ENCODE measurements at regions not wholly inside any gene's neighbourhood (a gene's known extent, or its start where the extent isn't known, plus 50 kb on each side); places are given as distances from the start of the nearest gene placed in this dataset.

DNA sequence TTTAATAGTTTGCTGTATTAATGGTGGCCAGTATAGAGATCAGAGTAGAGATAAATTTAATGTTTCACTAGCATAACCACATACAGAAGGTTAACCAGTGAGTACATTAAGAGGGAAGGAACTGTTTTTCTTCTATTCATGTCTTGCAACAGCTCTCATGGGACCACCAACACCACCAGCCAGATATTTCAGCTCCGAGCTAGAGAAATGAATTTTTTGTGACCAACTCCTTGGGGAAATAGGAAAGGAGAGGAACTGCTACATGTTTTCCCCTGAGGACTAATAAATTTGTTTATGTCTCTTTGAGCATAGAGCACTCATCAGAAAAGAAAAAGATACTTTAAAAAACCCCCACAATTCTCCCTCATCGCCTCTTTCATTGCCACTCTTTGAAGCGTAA lies 247.5 kb downstream of the MBNL1 start:
- DNase-seq (ENCODE audit: low read depth in 2 of 2) = no peak

DNA sequence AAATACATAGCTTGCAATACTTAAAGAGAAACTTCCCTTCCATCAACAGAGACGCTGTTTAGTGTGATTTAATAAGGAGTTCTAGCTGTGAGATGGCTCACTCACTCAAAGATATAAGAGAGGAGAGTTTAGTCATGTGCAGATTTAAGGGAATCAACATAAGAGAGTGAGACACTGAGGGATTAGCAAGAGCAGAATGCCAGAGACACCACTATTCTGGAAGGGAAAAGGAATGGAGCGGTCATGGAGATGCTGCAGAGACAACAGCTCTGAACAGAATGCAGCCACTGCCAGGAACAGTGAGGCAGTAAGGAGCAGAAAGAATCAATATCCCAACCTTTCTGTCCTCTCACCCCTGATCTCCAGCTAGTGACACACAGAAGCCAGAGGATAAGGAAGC lies 248.8 kb downstream of the MBNL1 start:
- DNase-seq (ENCODE audit: low read depth in 2 of 2) = no peak

DNA sequence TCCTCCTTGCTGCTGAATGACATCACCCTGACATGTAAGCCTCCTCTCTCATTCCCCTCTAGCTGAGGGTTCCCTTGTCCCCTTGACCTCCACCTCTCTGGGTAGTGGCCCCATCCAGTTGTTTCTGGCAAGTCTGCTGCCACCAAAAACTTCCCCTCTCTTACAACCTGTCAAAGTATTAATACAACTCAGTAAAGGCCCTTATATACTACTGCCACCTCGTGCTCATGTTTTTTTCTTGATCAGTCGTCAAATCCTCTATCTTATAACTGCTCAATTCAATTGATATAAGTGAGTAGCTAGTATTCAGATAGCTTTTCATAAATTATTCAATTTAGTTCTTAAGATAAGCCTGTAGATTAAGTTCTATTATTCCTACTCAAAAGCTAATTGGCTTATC lies 249.6 kb downstream of the MBNL1 start:
- DNase-seq (ENCODE audit: low read depth in 2 of 2) = no peak

DNA sequence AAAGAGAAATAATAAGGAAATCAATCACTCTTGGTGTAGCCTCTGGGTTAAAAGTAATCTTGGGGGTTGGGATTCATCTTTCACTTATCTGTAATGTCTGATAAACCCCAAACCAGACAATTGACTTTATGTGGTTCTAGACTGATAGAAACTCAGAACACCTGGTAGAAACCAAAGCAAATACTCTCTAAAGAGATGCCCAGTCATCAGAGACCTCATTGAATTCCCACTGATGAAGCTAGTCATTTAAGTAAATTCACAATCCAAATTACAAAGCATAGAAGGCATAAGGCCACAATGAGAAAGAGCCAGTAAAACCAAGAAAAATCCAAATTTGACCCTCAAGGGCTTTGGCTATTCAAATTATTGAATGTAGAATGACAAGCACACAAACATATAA lies 250.6 kb downstream of the MBNL1 start:
- DNase-seq (ENCODE audit: low read depth in 2 of 2) = no peak

DNA sequence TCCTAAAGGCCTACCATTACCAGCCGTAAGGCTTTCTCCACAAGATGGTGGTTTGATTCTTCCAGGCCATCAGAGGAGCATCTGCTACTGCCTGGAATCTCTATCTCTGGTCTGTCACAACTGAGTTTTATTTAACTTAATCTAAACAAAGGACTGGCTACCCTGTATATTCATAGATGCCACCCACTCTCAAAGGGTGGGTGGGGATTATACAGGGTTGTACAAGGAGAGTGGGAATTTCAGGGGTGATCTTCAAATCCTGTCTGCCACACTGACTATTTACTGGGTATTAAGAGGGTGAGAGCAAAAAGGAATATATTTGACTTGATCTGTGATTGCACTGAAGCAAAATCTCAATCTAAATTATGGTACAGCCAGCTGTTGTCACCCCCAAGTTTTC lies 253.3 kb downstream of the MBNL1 start:
- no peak for DNase-seq (ENCODE audit: low read depth in 2 of 2)

DNA sequence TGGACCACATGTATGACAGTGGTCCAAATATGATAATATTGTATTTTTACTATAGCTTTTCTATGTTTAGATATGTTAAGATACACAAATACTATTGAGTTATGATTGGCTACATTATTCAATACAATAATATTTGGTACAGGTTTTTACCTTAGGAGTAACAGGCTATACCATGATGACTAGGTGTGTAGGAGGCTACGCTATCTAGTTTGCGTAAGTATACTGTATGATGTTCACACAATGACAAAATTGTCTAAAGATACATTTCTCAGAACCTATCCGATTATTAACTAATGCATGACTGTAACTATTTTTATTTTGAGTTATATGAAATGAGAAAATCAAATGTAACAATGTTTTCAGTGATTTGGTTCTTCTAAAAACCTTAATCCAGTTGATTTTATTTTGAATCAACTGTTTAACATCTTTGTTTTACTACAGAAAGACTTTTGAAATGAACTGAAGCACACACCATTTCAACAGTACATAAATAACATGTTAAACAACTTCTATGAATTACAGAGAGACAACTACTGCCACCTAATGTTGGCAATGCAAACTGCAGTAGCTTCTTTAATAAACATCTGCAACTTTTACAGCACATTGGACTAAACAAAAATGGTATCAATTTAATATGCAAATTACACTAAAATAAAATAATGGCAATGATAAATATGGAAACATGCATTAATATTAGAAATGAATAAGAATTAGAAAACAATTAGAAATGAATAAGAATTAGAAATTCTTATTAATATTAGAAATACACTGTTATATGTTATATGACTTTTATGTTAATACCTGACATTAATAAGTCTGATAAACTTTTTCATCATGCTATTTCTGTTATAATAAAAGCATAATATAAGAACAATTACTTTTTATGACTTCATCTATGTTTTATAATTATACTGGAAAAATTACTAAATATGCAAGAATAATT lies 255.7 kb downstream of the MBNL1 start:
- no peak for DNase-seq (ENCODE audit: low read depth in 2 of 2)

DNA sequence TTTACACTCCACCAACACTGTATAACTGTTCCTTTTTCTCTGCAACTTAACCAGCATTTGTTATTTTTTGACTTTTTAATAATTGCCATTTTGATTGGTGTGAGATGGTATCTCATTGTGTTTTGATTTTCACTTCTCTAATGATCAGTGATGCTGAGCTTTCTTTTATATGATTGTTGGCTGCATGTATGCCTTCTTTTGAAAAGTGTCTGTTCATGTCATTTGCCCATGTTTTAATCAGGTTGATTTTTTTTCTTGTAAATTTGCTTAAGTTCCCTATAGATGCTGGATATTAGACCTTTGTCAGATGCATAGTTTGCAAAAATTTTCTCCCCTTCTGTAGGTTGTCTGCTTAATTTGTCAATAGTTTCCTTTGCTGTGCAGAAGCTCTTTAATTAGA lies 263.0 kb downstream of the MBNL1 start:
- no peak for DNase-seq (ENCODE audit: low read depth in 2 of 2)

DNA sequence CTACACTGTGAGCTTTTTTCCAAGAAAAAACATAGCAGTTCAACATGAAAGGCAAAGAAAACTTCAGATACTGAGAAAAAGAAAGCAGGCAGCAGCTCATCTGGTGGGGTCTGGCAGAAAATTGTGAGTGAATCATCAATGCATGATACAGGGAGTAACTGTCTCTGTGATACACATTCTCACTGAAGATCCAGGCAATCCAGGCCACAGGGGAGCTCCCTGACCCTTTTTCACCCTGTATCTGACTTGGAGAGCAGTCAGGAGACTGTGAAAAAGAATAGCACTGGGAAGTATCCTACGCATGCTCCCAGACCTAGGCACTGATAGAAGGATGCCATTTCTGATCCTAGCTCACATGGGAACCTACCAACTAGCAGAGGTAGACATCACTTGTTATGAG lies 269.8 kb downstream of the MBNL1 start:
- DNase-seq (ENCODE audit: low read depth in 2 of 2) = no peak

DNA sequence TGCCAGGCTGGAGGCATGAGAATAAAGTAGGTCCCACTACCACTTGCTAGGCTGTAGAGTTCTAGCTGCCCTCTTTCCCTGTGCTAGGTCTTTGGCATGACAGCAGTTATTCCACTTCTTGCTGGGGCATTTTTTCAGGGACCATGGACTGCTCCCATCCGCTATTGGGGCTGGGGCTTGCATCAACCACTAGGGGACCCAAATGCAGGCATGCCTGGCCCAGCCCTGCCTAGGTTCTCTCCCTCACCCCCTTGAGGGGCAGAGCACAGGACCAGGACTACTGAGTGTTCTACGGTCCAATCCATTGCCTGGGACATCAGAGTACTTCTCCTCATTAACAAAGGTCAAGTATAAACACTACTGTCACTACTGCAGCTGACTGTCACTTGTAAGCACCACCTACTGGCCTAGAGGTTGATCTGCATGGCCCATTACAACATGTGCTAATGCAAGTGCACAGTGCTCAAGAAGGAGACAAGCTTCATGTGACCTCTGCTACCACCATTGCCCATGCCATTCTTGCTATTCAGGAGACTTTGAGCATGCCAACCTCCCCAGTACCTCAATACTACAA lies 270.5 kb downstream of the MBNL1 start:
- no peak for DNase-seq (ENCODE audit: low read depth in 2 of 2)

DNA sequence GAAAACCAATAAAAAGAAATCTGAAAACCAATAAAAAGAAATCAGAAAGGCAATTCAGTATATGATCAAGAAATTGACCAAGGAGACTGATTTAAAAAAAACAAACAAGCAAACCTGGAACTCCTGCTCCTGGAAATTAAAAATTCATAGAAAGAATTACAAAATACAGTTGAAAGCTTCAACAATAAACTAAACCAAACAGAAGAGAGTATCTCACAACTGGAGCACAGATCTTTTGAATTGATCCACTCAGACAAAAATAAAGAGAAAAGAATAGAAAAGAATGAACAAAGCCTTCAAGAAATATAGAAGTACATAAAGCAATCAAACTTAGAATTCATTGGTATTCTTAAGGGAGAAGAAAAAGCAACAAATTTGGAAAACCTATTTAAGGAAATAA lies 271.4 kb downstream of the MBNL1 start:
- DNase-seq (ENCODE audit: low read depth in 2 of 2) = no peak

DNA sequence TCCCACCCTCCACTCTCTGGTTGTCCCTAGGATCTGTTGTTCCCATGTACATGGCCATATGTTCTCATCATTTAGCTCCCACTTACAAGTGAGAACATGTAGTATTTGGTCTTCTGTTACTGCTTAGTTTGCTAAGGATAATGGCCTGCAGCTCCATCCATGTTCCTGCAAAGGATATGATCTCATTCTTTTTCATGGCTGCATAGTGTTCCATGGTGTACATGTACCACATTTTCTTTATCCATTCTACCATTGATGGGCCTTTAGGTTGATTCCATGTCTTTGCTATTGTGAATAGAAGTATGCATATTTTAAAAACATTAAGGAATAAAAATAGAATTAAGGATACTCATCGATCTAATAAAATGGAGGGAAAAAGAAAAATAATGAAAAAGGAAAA lies 278.4 kb downstream of the MBNL1 start:
- DNase-seq (ENCODE audit: low read depth in 2 of 2) = no peak

DNA sequence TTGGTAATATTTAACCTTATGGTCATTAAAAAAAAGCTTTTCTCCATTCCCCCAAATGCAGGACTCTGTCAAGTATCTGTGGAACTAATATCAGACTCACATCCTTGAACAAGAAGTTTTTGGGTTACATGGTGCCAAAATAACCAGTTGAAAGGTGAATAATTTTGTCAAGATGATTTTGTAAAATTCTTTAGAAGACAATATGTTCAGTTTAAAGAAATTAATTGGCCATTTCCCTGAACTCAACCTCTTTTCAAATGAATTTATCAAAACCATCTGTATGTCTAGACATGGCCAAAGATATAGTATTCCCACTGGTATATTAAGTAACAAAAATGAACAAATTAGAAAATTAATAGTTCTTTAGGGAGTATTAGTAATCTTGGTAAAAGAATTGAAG lies 280.5 kb downstream of the MBNL1 start:
- no peak for DNase-seq (ENCODE audit: low read depth in 2 of 2)

DNA sequence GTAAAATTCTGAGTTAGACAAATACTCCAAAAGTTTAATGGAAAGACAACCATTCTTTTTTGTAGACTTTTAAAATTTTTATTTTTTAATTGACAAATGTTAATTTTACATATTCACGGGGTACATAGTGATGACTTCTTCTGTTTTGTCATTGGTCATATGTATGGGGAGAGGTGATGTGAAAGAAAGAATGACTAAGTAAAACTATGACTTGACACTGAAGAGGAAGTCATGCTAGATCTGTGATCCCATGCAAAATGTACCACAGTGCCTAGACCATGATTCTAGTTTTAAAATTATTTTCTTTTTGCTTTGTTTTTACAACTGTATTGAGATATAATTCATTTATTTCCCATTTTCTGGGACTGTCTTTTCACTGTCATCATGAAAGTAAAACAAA lies 281.6 kb downstream of the MBNL1 start:
- no peak for DNase-seq (ENCODE audit: low read depth in 2 of 2)

DNA sequence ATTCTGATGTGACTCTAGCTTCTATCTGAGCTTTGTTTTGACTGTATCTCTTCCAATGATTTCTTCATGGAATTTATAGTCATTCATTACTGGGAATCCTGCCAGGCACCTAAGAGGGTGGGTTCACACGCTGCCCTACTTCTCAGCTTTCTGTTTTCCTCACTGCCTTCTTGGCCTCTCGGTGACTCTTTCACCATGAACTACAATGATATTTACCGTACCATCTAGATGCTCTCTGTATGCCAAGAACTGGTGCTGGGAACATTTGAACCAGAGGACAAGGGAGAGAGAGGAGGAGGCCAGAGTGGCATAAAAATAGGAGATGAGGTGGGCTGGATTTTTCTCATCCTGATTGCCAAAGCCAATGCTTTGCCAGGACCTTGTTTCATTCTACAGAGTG lies 280.0 kb upstream of the P2RY1 start:
- no peak for DNase-seq (ENCODE audit: low read depth in 2 of 2)

DNA sequence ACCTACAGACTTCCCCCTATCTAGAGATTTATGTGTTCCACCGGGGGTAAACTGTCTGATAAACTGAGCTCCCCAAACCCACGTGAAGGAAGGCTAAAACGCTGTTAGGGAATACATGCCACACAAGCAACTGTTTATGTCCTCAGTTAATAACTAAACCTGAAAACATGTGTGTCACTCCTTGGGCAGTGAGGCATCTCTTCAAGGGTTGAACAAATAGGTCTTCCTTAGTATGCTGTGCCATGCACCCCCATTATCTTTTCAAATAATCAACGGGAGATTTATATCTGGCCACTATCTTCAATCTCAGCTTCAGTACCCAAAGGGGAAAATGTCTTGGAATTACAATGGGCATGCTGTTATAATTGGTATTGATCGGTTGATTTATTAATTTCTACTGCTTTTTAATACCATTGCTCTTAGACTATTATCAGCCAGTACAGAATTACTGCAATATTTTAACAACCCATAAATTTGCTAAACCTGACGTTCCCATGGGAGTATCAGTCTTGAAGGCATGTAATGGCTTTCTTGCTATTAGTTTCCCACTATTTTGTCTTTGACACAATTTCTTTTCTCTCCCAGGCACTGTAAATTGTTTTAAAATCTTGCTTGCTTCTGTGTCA lies 279.2 kb upstream of the P2RY1 start:
- DNase-seq (ENCODE audit: low read depth in 2 of 2) = no peak

DNA sequence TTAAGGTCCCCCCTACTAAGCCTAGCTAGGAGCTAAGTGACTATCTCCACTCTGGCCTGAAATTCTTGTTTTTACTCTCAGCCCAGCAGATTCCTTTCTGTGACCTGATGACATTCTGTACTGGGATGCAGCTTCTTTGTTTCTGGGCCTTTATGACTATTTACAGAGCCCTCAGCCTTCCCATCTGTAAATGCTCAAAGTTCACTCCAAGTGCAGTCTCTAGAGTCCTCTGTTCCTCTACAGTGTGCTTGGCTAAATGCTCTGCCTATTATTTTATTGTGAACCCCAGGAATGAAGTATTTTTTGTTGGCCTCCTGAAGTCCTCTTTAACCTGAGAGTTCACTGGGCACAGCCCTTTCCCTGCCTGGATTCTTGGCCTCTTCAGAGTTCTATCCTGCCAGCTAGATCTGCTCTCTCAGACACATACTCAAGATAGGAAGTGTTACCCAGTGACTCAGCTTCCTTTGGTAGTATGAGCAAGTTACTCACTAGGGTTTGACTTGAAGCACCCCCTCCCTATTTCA lies 278.1 kb upstream of the P2RY1 start:
- no peak for DNase-seq (ENCODE audit: low read depth in 2 of 2)

DNA sequence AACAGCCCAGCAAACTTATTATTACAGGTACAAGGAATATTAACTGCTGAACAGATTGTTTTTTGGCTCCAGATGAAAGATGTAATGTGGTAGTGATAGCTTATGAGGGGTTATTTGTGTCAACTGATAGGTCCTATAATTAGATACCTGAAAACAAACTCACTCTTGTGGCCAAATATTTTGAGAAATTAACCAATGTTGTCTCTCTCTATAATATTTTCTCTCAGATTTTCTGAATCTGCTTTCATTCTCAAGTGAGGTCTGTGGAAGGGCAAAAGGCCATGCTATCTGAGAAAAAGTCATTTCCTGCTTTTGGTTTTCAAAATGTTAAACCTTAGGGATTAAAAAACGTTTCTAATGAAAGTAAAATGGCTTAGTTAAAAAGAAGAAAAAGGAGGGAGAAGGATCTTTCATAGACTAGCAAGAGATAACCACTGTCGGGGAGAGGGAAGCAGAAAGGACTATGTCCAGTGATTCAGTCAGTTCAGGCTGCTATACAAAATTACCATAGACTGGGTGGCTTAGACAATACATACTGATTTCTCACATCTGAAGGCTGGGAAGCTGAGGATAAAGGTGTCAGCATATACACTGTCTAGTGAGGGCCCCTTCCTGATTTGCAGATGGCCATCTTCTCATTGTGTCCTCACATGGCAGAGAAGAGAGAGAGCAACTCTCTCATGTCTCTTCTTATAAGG lies 277.5 kb upstream of the P2RY1 start:
- DNase-seq (ENCODE audit: low read depth in 2 of 2) = no peak

DNA sequence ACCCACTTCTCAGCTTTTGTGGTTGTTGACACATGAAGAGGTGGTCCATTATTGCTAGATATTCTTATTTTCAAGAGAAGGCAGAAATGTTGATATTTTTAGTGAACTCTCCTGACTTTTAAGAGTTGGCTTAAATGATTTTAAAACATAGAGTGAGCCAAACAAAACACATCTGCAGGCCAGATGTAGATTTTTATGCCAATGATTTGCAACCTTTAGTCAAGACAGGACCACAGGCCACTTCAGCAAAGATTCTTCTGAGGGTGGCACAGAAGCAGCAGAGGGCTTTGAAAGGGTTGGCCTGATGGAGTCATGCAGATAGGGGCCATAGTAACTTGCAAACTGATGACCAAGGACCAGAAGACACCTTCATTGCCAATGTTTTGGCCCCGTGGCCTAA lies 276.5 kb upstream of the P2RY1 start:
- no peak for DNase-seq (ENCODE audit: low read depth in 2 of 2)

DNA sequence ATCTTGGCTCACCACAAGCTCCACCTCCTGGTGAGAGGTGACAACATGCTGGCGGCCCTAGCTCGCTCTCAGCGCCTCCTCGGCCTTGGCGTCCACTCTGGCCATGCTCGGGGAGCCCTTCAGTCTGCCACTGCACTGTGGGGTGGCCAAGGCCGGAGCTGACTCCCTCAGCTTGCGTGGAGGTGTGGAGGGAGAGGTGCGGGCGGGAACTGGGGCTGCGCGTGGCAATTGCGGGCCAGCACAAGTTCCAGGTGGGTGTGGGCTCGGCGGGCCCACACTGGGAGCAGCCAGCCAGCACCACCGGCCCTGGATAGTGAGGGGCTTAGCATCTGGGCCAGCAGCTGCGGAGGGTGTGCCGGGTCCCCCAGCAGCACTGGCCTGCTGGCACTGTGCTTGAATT lies 275.7 kb upstream of the P2RY1 start:
- DNase-seq (ENCODE audit: low read depth in 2 of 2) = no peak

DNA sequence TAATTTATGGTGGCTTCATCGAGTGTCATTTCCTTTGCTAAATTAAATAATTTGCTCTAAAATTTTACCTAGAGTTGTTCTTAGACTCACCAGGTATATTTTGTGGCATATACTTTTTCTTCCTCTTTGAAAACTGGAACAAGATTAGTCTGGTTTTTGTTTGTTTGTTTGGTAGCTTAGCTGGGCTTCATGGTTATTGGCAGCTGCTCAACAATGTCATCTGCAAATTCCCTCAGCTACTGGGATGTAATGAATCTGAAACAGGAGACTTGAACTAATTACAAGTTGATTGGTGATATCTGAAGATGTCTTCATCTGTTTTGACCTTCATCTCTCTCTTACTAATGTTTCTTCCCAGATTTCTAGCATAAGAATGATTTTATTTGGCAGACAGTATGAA lies 270.5 kb upstream of the P2RY1 start:
- no peak for DNase-seq (ENCODE audit: low read depth in 2 of 2)

DNA sequence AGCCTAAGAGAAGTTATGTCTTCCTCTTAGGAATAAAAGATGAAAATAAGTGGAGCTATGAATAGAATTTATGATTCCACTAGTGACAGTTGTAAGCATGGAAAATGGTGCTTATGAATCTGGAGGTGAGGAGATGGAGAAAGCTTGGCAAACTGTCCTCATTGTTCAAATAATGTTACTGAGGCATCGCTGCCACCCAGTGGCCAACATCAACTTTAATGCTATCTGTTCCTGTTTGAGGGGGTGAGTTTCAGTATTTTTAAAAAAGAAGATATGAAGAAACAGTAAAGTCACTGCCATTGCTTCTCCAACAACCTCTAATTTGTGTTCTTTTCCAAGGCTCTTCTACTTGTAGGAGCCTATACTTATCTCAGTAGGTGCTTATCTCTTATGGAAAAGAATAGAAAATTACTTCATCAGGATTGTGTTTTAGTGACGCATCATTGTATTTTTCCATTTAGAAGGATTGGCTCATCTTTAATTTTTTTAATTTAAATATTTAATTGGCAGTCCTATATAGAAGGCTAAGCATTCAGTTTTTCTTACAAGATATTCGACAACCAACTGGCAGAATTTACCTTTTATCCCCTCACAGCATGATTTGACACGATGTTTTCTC lies 260.4 kb upstream of the P2RY1 start:
- peak in 1 of 2 donors; percentile 2 for DNase-seq (ENCODE audit: low read depth in 2 of 2)

DNA sequence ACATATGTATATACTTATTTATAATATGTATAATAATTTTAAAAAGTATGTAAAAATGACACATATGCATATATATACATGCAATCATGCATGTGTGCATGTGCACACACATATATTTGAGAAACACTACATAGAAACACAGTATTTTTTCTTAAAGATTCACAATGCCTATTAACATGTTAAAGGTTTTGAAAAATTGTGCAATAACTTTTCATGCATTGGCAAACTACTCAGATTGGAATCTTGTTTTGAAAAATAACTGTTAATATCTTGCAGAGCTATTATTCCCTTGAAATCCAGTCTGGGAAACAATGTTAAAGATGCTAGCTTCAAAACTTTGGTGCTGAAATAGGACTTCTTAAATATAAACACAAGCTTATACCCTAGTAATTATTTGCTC lies 256.2 kb upstream of the P2RY1 start:
- no peak for DNase-seq (ENCODE audit: low read depth in 2 of 2)

Data from stimulated activated CD8-positive, alpha-beta memory T cell treated with anti-CD3 and anti-CD28 coated beads, Interleukin-15, amount 100 ng/mL, for 48 hours (primary cell).